GM19455 (cell line): ENCODE measurements at regions not wholly inside any gene's neighbourhood (a gene's known extent, or its start where the extent isn't known, plus 50 kb on each side); places are given as distances from the start of the nearest gene placed in this dataset.
"Not testable (repeated sequence)": the region's sequence is repeated elsewhere in the genome, so short reads cannot be mapped to it uniquely, and the experiment has no call there.

Source experiments
- ATAC-seq: cut with Tn5 transposase; IDR thresholded peaks from one replicate; pipeline ENCODE4 v1.9.1; 2021; ENCODE audit not compliant: unreplicated experiment

GRCh38 chrX:14352511-14352910, 176.8 kb upstream of the GLRA2 start:
- no peak for ATAC-seq

- no peak for ATAC-seq
Observed at GRCh38 chrX:14351611-14352303, 177.6 kb upstream of the GLRA2 start.

- no peak for ATAC-seq
Observed at GRCh38 chrX:14347523-14347922, 181.8 kb upstream of the GLRA2 start.

DNA sequence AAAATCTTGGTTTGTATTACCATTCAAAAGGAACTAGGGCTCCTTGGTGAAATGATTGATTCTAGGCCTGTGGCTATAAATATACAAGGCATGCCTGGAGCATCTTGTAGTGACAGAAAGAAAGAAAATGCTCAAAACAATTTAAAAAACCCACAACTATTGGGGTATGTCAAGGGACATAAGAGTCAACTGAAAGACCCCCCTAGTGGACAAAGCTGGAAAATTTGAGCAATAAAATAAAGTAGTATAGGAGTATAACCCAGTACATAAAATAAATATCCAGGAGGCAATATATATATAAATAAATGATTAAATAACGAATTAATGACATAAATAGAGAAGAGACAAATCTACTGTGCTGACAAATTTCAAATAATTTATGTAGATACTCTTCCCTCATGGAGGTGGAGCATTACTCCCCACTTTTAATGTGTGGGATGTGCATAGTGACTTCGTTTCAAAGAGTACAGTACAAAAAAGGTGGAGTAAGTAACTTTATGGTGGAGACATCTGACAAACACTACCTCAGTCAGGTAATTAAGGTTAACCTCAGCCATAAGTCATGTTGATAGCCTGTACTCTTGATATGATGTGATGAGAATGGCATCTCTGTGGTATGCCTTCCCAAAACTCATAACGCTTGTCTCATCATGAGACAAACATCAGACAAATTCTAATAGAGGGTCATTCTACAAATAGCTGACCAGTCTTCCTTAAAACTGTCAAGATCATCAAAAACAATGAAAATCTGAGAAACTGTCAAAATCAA, 185.0 kb upstream of the GLRA2 start:
- no peak for ATAC-seq

GRCh38 chrX:14309431-14309830, 219.9 kb upstream of the GLRA2 start:
- no peak for ATAC-seq

DNA sequence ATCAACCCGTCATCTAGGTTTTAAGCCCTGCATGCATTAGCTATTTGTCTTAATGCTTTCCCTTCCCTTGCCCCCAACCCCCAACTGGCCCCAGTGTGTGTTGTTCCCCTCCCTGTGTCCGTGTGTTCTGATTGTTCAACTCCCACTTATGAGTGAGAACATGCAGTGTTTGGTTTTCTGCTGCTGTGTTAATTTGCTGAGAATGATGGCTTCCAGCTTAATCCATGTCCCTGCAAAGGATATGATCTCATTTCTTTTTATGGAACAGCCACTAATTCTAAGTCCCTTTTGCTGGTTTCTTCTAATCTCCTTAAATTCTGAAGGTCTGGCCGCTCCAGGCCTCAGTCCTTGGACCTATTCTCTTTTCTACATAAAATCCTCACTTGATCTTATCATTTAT, 220.4 kb upstream of the GLRA2 start:
- ATAC-seq = not testable (repeated sequence)

- no peak for ATAC-seq
Observed at GRCh38 chrX:14303891-14304290, 225.4 kb upstream of the GLRA2 start.

DNA sequence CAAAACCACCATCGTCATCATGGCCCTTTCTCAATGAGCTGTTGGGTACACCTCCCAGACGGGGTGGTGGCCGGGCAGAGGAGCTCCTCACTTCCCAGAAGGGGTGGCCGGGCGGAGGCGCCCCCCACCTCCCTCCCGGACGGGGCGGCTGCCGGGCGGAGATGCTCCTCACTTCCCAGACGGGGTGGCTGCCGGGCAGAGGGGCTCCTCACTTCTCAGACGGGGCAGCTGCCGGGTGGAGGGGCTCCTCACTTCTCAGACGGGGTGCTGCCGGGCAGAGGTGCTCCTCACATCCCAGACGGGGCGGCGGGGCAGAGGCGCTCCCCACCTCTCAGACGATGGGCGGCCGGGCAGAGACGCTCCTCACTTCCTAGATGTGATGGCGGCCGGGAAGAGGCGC, 226.8 kb upstream of the GLRA2 start:
- ATAC-seq = not testable (repeated sequence)

GRCh38 chrX:14300376-14300775, 229.0 kb upstream of the GLRA2 start:
- ATAC-seq = no peak

DNA sequence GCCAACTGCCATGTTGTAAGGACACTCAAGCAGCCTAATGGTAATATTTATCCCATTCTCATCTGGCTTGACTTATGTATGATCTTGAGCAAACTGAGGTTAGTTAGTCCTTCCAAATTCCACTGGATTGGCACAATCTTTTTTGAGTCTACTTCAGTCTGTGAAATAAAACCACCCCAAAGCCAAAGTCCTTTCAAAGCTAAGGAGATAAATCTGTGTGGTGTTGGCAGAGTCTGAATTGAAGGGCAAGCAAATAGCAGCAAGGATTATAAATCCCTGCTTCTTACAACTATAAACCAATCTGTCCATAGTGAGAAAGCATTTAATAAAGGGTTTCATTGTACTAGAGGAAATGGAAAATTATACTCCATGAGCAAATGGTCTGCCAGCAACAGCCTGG, 233.9 kb upstream of the GLRA2 start:
- no peak for ATAC-seq

- ATAC-seq = no peak
Observed at GRCh38 chrX:14291666-14292500, 237.5 kb upstream of the GLRA2 start.

- no peak for ATAC-seq
Observed at GRCh38 chrX:14290335-14290734, 239.0 kb upstream of the GLRA2 start.

- no peak for ATAC-seq
Observed at GRCh38 chrX:14274691-14275090, 245.0 kb upstream of the GEMIN8 start.

DNA sequence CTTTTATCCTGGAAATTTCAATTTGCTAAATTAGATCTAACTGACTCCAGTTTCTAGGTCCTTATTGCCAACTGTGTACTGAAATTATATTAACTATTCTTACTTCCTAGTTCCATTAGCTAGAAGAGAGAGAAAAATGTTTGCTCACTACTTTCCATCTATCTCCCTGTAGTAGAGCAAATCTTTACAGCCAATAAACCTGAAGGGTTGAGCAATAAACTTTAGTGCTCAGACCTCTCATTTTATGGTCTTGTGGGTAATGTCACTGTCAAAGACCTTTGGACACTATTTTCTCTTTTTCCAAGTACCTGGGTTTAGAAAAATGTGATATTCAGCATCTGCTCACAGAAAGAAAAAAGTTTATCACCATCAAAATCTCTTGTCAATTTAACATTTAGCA, 237.5 kb upstream of the GEMIN8 start:
- ATAC-seq = no peak

DNA sequence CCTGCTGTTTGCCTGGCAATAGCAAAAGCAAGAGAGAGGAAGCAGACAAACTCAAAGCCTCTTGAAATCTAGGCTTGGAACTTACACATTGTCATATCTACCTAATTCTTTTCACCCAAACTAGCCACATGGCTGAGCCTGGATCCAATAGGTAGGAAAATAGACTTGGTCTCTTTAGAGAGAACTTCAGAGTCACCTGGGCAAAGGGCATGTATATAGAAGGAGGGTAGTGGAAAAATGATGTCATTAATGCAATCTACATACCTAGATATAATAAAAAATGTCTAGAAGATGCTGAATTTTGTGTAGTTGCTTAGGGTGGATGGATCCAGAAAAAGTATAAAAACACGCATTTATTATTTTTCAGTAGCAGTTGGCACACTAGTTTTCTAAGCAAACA, 237.0 kb upstream of the GEMIN8 start:
- ATAC-seq = no peak

DNA sequence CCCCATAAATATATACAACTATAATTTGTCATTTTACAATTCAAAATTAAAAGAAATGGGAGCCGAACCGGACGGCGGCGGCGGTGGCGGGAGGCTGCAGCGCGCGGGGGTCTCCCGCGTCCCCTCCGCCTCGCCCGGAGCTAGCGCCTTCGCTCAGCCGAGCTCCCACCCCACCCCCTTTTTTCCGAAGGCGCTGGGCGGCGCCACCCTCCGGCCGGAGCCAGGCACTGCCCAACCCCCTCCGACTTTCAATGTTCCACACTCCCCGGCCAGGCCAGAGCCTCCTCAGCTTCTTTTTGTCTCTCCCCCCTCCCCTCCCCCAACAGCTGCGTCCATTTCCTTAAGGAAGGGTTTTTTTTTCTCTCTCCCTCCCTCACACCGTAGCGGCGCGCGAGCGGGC, 214.1 kb upstream of the GEMIN8 start:
- no peak for ATAC-seq

DNA sequence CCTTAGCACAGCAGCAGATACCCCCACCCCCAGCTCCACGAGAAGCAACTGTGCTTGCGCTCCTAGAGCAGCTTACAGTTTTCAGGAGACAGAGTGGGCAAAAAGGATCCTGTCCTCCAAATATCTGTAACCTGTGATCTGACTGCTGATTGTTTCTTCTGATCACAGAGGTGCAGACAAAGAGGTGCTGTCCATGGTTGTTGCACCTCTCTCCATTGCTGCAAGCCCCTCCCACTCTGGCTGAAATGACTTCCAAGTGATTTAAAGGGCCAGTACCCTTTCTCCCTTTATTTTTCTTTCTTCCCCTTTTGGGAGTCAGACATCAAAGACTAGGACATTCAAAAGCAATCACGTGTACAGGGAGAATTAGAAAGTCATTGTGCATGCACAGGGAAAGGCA, 205.3 kb upstream of the GEMIN8 start:
- no peak for ATAC-seq

GRCh38 chrX:14232688-14233087, 203.0 kb upstream of the GEMIN8 start:
- ATAC-seq = no peak

- ATAC-seq = no peak
Observed at GRCh38 chrX:14228611-14229010, 198.9 kb upstream of the GEMIN8 start.

DNA sequence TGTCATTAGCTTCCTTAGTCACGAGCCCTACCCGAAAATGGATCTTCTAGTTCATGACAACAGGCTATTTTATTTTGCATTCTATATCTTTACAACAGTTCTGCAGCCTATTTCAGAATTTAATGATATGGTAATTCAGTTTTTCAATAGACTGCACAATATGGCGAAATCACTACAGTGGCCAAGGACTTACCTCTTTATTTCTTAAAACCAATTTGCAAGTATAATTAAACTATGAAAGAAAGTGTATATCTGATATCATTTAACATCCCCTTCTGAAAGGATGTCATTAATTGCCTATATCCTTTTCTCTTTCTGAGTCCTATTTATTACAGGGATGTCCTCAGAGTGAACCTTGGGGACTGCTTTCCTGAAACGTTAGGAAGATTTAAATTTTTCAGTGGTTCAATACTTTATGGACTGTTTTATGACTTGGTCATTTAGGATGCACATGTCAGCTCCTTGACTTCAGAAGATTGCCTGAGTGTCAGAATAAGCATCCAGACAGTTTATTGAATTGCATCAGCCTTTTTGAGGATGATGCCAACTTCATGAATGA, 190.8 kb upstream of the GEMIN8 start:
- ATAC-seq = no peak

GRCh38 chrX:14209034-14209433, 179.3 kb upstream of the GEMIN8 start:
- no peak for ATAC-seq
